K562 (cell line): ENCODE measurements at regions not wholly inside any gene's neighbourhood (a gene's known extent, or its start where the extent isn't known, plus 50 kb on each side); places are given as distances from the start of the nearest gene placed in this dataset.

Experiments used
- CBX2 ChIP-seq: fragments of 200-600 bp; sonication (generic); IDR thresholded peaks from one replicate; pipeline ENCODE4 v1.6.1; 2012; ENCODE audit warnings: mild to moderate bottlenecking, low read length, inconsistent platforms; ENCODE audit not compliant: insufficient read depth, poor library complexity, severe bottlenecking
- CHD1 ChIP-seq: fragments of 200-600 bp; sonication (generic); IDR thresholded peaks from one replicate; pipeline ENCODE4 v1.6.1; 2012; ENCODE audit warnings: mild to moderate bottlenecking, moderate library complexity, low read length, inconsistent platforms
- HNRNPUL1 ChIP-seq: fragments of 200-400 bp; formaldehyde crosslinking; IDR thresholded peaks from 2 replicates; pipeline ENCODE4 v1.6.1; 2017; ENCODE audit warnings: low read length
- MEF2D ChIP-seq: conservative IDR thresholded peaks from 2 replicates; pipeline ENCODE4 v1.6.1; 2016; ENCODE audit warnings: low read depth, missing genetic modification characterization, missing compliant biosample characterization
- MXI1 ChIP-seq: IDR thresholded peaks from 2 replicates; pipeline ENCODE4 v1.6.1; 2011; ENCODE audit warnings: low read depth, mild to moderate bottlenecking, improper control_type of control experiment, low read length
- POLR2A ChIP-seq: fragments of 450-650 bp; conservative IDR thresholded peaks from 2 replicates; pipeline ENCODE4 v1.6.1; 2016
- TAL1 ChIP-seq: fragments of 450-650 bp; IDR thresholded peaks from 2 replicates; pipeline ENCODE4 v1.6.1; 2016; ENCODE audit warnings: mild to moderate bottlenecking
- ZKSCAN8 ChIP-seq: fragments of 200-800 bp; sonication (Bioruptor generic); IDR thresholded peaks from 2 replicates; pipeline ENCODE4 v1.6.1; 2016; ENCODE audit warnings: missing genetic modification characterization, missing compliant biosample characterization
- TF ChIP-seq, protein P1 (sequence below), 3 experiments: IDR thresholded peaks in 2 of 3; conservative IDR thresholded peaks in 1 of 3; 2 replicates each; pipeline ENCODE4 v1.5.1; 2011 to 2012; ENCODE audit warnings: low read length in 3 of 3, mild to moderate bottlenecking in 3 of 3, control low read depth in 2 of 3, improper control_type of control experiment in 1 of 3, inconsistent platforms in 1 of 3, low read depth in 1 of 3, mixed read lengths in 1 of 3, moderate library complexity in 1 of 3; ENCODE audit not compliant: insufficient read depth in 2 of 3

DNA sequence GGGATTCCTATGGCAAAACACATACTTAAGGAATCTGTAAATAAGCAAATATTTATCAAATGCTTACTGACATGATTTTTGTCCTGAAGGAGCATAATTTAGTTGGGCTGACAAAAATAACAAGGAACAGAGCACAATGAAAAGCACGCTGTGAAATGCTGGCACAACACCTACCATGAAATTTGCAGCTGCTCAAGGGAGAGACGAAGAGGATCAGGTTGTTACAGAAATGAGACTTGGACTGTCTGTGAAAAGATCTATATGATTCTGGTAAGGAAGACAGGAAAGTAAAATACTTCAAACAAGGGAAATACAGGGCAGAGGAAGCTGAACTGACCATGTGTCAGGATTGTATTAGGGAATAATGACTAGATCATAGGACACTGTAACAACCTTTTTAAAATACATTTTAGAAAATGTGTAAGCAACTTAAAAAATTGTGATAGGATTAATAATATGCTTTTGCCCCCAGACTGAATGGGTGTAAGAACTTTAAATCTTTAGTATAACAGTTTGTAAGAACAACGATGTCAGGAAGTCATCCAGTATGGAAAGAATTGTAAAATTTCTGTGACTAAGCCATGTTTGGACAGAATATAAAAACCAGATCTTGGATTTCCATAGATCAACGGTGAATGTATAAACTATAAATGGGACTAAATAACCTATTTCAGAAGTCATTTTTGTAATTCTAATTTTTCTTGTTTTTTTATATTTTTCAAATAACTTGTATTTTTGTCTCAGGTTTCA is 1556.0 kb downstream of the EFNB2 start:
- TF ChIP-seq, protein P1, sequence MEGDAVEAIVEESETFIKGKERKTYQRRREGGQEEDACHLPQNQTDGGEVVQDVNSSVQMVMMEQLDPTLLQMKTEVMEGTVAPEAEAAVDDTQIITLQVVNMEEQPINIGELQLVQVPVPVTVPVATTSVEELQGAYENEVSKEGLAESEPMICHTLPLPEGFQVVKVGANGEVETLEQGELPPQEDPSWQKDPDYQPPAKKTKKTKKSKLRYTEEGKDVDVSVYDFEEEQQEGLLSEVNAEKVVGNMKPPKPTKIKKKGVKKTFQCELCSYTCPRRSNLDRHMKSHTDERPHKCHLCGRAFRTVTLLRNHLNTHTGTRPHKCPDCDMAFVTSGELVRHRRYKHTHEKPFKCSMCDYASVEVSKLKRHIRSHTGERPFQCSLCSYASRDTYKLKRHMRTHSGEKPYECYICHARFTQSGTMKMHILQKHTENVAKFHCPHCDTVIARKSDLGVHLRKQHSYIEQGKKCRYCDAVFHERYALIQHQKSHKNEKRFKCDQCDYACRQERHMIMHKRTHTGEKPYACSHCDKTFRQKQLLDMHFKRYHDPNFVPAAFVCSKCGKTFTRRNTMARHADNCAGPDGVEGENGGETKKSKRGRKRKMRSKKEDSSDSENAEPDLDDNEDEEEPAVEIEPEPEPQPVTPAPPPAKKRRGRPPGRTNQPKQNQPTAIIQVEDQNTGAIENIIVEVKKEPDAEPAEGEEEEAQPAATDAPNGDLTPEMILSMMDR (IDR thresholded peaks at IDR 0.05 in 2 of 3, conservative IDR thresholded peaks at IDR 0.05 in 1 of 3; ENCODE audit: insufficient read depth in 2 of 3, low read depth in 1 of 3, low read length in 3 of 3), result no peak
- TF ChIP-seq MXI1 (no peak), CHD1 (no peak), TAL1 (no peak), HNRNPUL1 (no peak), MEF2D (tag) (no peak), POLR2A (no peak), ZKSCAN8 (CRISPR knock-in tag) (no peak), CBX2 (no peak)
